GM12864 (cell line): ENCODE measurements at regions not wholly inside any gene's neighbourhood (a gene's known extent, or its start where the extent isn't known, plus 50 kb on each side); places are given as distances from the start of the nearest gene placed in this dataset.

ENCODE experiments used
- DNase-seq: peaks from one replicate; pipeline ENCODE4 v3.0.0-alpha.2; 2011; ENCODE audit warnings: low read depth
- H3K4me3 ChIP-seq: 2 replicates; pipeline ENCODE4 v1.5.1; 2011; ENCODE audit warnings: mild to moderate bottlenecking, low read depth, low read length, control low read depth
- CTCF ChIP-seq: IDR thresholded peaks from 2 replicates; pipeline ENCODE4 v1.5.1; 2011; ENCODE audit warnings: low read depth, mild to moderate bottlenecking, moderate library complexity, low read length, control low read depth, inconsistent platforms; ENCODE audit errors: missing control alignments

- DNase-seq: no peak
- H3K4me3 ChIP-seq: no peak overlapping the region
- TF ChIP-seq CTCF: no peak
Measured at GRCh38 chr13:30128095-30128494, 179.3 kb downstream of the KATNAL1 start.

- DNase-seq: no peak
- no peak for TF ChIP-seq CTCF
- H3K4me3 ChIP-seq: no peak overlapping the region
Measured at GRCh38 chr13:30126903-30127428, 180.4 kb downstream of the KATNAL1 start.

- TF ChIP-seq CTCF: no peak
- no peak for DNase-seq
- no peak overlapping the region for H3K4me3 ChIP-seq
Measured at GRCh38 chr13:30125422-30126073, 181.8 kb downstream of the KATNAL1 start.

- no peak overlapping the region for H3K4me3 ChIP-seq
- TF ChIP-seq CTCF: no peak
- no peak for DNase-seq
Measured at GRCh38 chr13:30124131-30124768, 183.1 kb downstream of the KATNAL1 start.

- DNase-seq: no peak
- no peak overlapping the region for H3K4me3 ChIP-seq
- no peak for TF ChIP-seq CTCF
Measured at GRCh38 chr13:30123575-30123974, 183.8 kb downstream of the KATNAL1 start.

- H3K4me3 ChIP-seq: no peak overlapping the region
- TF ChIP-seq CTCF: no peak
- no peak for DNase-seq
Measured at GRCh38 chr13:30121666-30122065, 185.7 kb downstream of the KATNAL1 start.
